Neural crest cell (in vitro differentiated cells): ENCODE measurements at regions not wholly inside any gene's neighbourhood (a gene's known extent, or its start where the extent isn't known, plus 50 kb on each side); places are given as distances from the start of the nearest gene placed in this dataset.

Experiments
- DNase-seq: peaks from one replicate; pipeline ENCODE4 v3.0.0; 2021; ENCODE audit warnings: low read depth, mixed read lengths, low spot score
- H3K27ac Mint-ChIP-seq: one replicate; pipeline ENCODE4 v1.8.0; 2021; ENCODE audit warnings: mild to moderate bottlenecking, mixed read lengths; ENCODE audit not compliant: unreplicated experiment
- H3K27me3 Mint-ChIP-seq: 2 replicates; pipeline ENCODE4 v1.8.0; 2021; ENCODE audit warnings: low read depth, mild to moderate bottlenecking, mixed read lengths
- H3K36me3 Mint-ChIP-seq: 2 replicates; pipeline ENCODE4 v1.8.0; 2021; ENCODE audit warnings: low read depth, mild to moderate bottlenecking, mixed read lengths
- H3K4me1 Mint-ChIP-seq: 2 replicates; pipeline ENCODE4 v1.8.0; 2021; ENCODE audit warnings: mixed read lengths
- H3K4me3 Mint-ChIP-seq: one replicate; pipeline ENCODE4 v1.8.0; 2021; ENCODE audit warnings: mild to moderate bottlenecking, mixed read lengths
- H3K9me3 Mint-ChIP-seq: 2 replicates; pipeline ENCODE4 v1.8.0; 2021; ENCODE audit warnings: mixed read lengths
- TF ChIP-seq, protein P1 (sequence below): fragments of 200-600 bp; sonication (generic); conservative IDR thresholded peaks from 2 replicates; pipeline ENCODE4 v1.5.0; 2021; ENCODE audit warnings: antibody characterized with exemption, mild to moderate bottlenecking

GRCh38 chr3:189455009-189455408 lies 176.2 kb upstream of the TP63 start:
- Mint-ChIP-seq H3K36me3 (no peaks in the 10 kb centered on the region), H3K4me1 (no peaks in the 10 kb centered on the region), H3K27ac (no peak overlapping the region), H3K4me3 (no peak overlapping the region), H3K27me3 (no peaks in the 10 kb centered on the region), H3K9me3 (no peaks in the 10 kb centered on the region)
- no peak for DNase-seq
- TF ChIP-seq, protein P1, sequence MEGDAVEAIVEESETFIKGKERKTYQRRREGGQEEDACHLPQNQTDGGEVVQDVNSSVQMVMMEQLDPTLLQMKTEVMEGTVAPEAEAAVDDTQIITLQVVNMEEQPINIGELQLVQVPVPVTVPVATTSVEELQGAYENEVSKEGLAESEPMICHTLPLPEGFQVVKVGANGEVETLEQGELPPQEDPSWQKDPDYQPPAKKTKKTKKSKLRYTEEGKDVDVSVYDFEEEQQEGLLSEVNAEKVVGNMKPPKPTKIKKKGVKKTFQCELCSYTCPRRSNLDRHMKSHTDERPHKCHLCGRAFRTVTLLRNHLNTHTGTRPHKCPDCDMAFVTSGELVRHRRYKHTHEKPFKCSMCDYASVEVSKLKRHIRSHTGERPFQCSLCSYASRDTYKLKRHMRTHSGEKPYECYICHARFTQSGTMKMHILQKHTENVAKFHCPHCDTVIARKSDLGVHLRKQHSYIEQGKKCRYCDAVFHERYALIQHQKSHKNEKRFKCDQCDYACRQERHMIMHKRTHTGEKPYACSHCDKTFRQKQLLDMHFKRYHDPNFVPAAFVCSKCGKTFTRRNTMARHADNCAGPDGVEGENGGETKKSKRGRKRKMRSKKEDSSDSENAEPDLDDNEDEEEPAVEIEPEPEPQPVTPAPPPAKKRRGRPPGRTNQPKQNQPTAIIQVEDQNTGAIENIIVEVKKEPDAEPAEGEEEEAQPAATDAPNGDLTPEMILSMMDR: no peak

DNA sequence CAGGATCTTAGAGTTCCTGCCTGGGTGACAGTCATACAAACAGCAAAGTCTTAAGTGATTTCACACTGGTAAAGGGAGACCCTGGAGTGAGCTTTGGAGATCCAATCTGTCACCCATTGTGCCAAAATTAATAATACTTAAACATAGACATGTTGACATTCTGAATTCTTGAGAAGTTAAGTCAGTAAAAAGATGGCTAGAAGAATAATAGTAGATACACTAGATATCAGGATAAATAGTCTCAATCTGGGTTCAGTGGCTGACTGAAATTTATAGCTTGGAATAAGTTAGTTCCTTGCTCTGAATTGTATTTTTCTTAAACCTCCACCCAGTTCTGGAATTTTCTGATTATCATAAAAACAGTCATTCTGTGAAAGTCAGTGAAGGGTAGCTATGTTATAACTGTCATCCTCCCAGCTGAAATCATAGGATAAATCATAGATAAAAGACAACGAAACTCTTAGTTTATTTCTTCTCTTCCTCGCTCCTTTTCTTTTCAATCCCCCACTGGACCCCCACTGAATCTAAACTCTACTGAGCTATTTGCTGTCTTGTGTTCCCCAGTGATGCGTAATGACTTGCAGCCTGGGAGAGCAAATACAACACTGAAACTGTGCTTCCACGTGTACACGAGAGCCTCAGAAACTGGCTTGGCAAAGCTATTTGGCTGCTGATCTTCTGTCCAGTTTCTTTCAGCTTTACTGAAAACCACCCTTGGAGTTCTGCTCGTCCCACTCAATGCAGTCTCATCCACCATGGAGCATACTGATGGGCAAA lies 175.4 kb upstream of the TP63 start:
- H3K27ac Mint-ChIP-seq: no peak overlapping the region
- no peak for DNase-seq
- H3K4me3 Mint-ChIP-seq: no peak overlapping the region
- no peaks in the 10 kb centered on the region for H3K9me3 Mint-ChIP-seq
- H3K36me3 Mint-ChIP-seq: no peaks in the 10 kb centered on the region
- TF ChIP-seq, protein P1: no peak
- H3K4me1 Mint-ChIP-seq: no peaks in the 10 kb centered on the region
- H3K27me3 Mint-ChIP-seq: no peaks in the 10 kb centered on the region

GRCh38 chr3:189457201-189457607 lies 174.0 kb upstream of the TP63 start:
- Mint-ChIP-seq H3K4me1 (no peaks in the 10 kb centered on the region), H3K27ac (no peak overlapping the region), H3K9me3 (no peaks in the 10 kb centered on the region), H3K4me3 (no peak overlapping the region), H3K27me3 (no peaks in the 10 kb centered on the region), H3K36me3 (no peaks in the 10 kb centered on the region)
- TF ChIP-seq, protein P1: no peak
- no peak for DNase-seq

DNA sequence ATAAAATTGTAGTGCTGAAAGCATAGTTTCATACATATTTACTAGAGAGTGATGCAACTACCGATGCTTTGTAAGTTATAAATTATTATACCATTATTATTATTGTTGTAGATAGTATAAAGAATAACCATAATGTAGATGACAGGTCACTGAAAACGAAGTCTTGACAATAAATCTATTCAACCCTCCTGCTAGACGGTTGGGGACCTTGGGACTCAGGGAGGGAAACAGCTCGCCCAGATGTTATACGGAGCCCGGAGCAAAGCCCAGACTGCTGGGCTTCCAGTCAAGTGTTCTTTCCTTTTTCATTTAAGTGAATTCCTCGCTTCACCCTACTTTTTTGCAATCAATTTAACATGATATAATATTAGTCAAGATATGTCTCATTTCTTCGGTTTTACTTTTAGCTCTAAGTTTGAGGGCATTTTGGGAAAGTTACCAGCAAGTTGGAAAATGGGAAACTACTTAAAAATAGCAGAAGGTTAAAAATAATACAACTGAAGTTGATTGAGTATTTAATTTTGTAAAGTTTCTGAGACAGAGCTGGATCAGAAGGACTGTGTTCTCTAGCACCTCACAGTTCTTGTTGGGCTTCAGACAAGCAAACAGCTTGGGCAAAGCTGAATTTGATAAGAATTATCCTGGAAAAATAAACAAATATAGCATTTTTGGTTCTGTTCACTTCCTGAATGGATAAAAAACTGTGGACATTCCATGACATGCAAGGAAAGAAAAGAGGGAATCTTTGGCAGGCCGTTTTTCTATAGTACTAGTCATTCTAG lies 173.4 kb upstream of the TP63 start:
- Mint-ChIP-seq H3K4me1 (peaks cover 5% of the 10 kb centered on the region), H3K4me3 (no peak overlapping the region), H3K9me3 (no peaks in the 10 kb centered on the region), H3K27ac (no peak overlapping the region), H3K36me3 (no peaks in the 10 kb centered on the region), H3K27me3 (no peaks in the 10 kb centered on the region)
- DNase-seq: no peak
- TF ChIP-seq, protein P1: no peak

GRCh38 chr3:189458528-189458927 lies 172.7 kb upstream of the TP63 start:
- Mint-ChIP-seq H3K27ac (no peak overlapping the region), H3K4me1 (peaks cover 5% of the 10 kb centered on the region), H3K4me3 (no peak overlapping the region), H3K27me3 (no peaks in the 10 kb centered on the region), H3K36me3 (no peaks in the 10 kb centered on the region), H3K9me3 (no peaks in the 10 kb centered on the region)
- no peak for DNase-seq
- TF ChIP-seq, protein P1: no peak
